Neural progenitor cell (in vitro differentiated cells): ENCODE measurements at regions not wholly inside any gene's neighbourhood (a gene's known extent, or its start where the extent isn't known, plus 50 kb on each side); places are given as distances from the start of the nearest gene placed in this dataset.

ENCODE experiments used
- DNase-seq: peaks from one replicate; pipeline ENCODE4 v3.0.0-alpha.2; 2016; ENCODE audit warnings: low spot score
- H2AFZ ChIP-seq: fragments of 200-600 bp; sonication (generic); replicated peaks from 2 replicates; pipeline ENCODE4 v1.6.1; 2016; ENCODE audit warnings: antibody characterized with exemption
- H3F3A ChIP-seq: fragments of 200-600 bp; sonication (generic); 2 replicates; pipeline ENCODE4 v1.6.1; 2016; ENCODE audit warnings: antibody characterized with exemption, low read depth
- H3K27ac ChIP-seq: fragments of 200-600 bp; sonication (generic); 2 replicates; pipeline ENCODE4 v1.5.1; 2016; ENCODE audit warnings: mild to moderate bottlenecking
- H3K27me3 ChIP-seq: fragments of 200-600 bp; sonication (generic); 2 replicates; pipeline ENCODE4 v1.6.1; 2016; ENCODE audit warnings: mild to moderate bottlenecking, moderate library complexity
- H3K36me3 ChIP-seq: fragments of 200-600 bp; sonication (generic); 2 replicates; pipeline ENCODE4 v1.5.1; 2016
- H3K4me1 ChIP-seq: fragments of 200-600 bp; sonication (generic); 2 replicates; pipeline ENCODE4 v1.6.1; 2016; ENCODE audit warnings: mixed run types
- H3K4me2 ChIP-seq: fragments of 200-600 bp; sonication (generic); 2 replicates; pipeline ENCODE4 v1.6.1; 2016
- H3K4me3 ChIP-seq: fragments of 200-600 bp; sonication (generic); 2 replicates; pipeline ENCODE4 v1.5.1; 2016
- H3K79me2 ChIP-seq: fragments of 200-600 bp; sonication (generic); 2 replicates; pipeline ENCODE4 v1.6.1; 2016; ENCODE audit warnings: low read depth
- H3K9ac ChIP-seq: fragments of 200-600 bp; sonication (generic); 2 replicates; pipeline ENCODE4 v1.6.1; 2016
- H3K9me3 ChIP-seq: fragments of 200-600 bp; sonication (generic); 2 replicates; pipeline ENCODE4 v1.5.1; 2016; ENCODE audit warnings: low read depth
- H4K20me1 ChIP-seq: fragments of 200-600 bp; sonication (generic); 2 replicates; pipeline ENCODE4 v1.6.1; 2016; ENCODE audit warnings: low read depth
- H3K27ac Mint-ChIP-seq: 3 replicates; pipeline ENCODE4 v1.8.0; 2021; ENCODE audit warnings: mixed read lengths
- H3K27me3 Mint-ChIP-seq: 2 replicates; pipeline ENCODE4 v1.8.0; 2022; ENCODE audit warnings: low read depth, mild to moderate bottlenecking, inconsistent platforms, moderate library complexity, mixed read lengths; ENCODE audit not compliant: insufficient read depth
- H3K36me3 Mint-ChIP-seq: 3 replicates; pipeline ENCODE4 v1.8.0; 2021; ENCODE audit warnings: mixed read lengths
- H3K4me1 Mint-ChIP-seq: 3 replicates; pipeline ENCODE4 v1.8.0; 2021; ENCODE audit warnings: mixed read lengths
- H3K4me3 Mint-ChIP-seq: 3 replicates; pipeline ENCODE4 v1.8.0; 2021; ENCODE audit warnings: mild to moderate bottlenecking, moderate library complexity, mixed read lengths
- H3K9me3 Mint-ChIP-seq: 3 replicates; pipeline ENCODE4 v1.8.0; 2020; ENCODE audit warnings: mixed read lengths
- CTCF ChIP-seq: fragments of 200-600 bp; sonication (generic); IDR thresholded peaks from 2 replicates; pipeline ENCODE4 v1.5.1; 2017; ENCODE audit warnings: antibody characterized with exemption, mild to moderate bottlenecking
- EZH2 ChIP-seq: fragments of 200-600 bp; sonication (generic); IDR thresholded peaks from 2 replicates; pipeline ENCODE4 v1.6.1; 2017; ENCODE audit warnings: antibody characterized with exemption, mild to moderate bottlenecking, moderate library complexity
- EZH2phosphoT487 ChIP-seq: fragments of 200-600 bp; sonication (generic); IDR thresholded peaks from 2 replicates; pipeline ENCODE4 v1.6.1; 2017; ENCODE audit warnings: antibody characterized with exemption

- Histone ChIP-seq H3K4me2 (no peak overlapping the region), H3K79me2 (no peaks in the 10 kb centered on the region), H3F3A (no peaks in the 10 kb centered on the region), H3K9ac (no peak overlapping the region), H3K27me3 (no peaks in the 10 kb centered on the region), H3K27ac (no peak overlapping the region), H3K9me3 (no peaks in the 10 kb centered on the region), H3K4me1 (no peaks in the 10 kb centered on the region), H4K20me1 (no peaks in the 10 kb centered on the region), H3K36me3 (no peaks in the 10 kb centered on the region), H2AFZ (no peak overlapping the region), H3K4me3 (no peak overlapping the region)
- no peaks in the 10 kb centered on the region for H3K9me3 Mint-ChIP-seq
- H3K4me3 Mint-ChIP-seq, result no peak overlapping the region
- TF ChIP-seq CTCF (no peak), EZH2phosphoT487 (no peak), EZH2 (no peak)
- H3K27ac Mint-ChIP-seq, result no peak overlapping the region
- no peak for DNase-seq
- H3K36me3 Mint-ChIP-seq, result no peaks in the 10 kb centered on the region
- H3K27me3 Mint-ChIP-seq, result no peaks in the 10 kb centered on the region
- no peaks in the 10 kb centered on the region for H3K4me1 Mint-ChIP-seq
Measured at GRCh38 chr14:43356979-43357545, 1150.0 kb downstream of the FSCB start.

GRCh38 chr14:43356382-43356781, 1150.7 kb downstream of the FSCB start:
- Histone ChIP-seq H3K27me3 (no peaks in the 10 kb centered on the region), H3K79me2 (no peaks in the 10 kb centered on the region), H3K9ac (no peak overlapping the region), H3K4me2 (no peak overlapping the region), H3K4me1 (no peaks in the 10 kb centered on the region), H4K20me1 (no peaks in the 10 kb centered on the region), H3K9me3 (no peaks in the 10 kb centered on the region), H3F3A (no peaks in the 10 kb centered on the region), H3K36me3 (no peaks in the 10 kb centered on the region), H3K27ac (no peak overlapping the region), H3K4me3 (no peak overlapping the region), H2AFZ (no peak overlapping the region)
- Mint-ChIP-seq H3K27me3 (no peaks in the 10 kb centered on the region), H3K36me3 (no peaks in the 10 kb centered on the region), H3K27ac (no peak overlapping the region), H3K4me1 (no peaks in the 10 kb centered on the region), H3K9me3 (no peaks in the 10 kb centered on the region), H3K4me3 (no peak overlapping the region)
- no peak for TF ChIP-seq EZH2phosphoT487
- TF ChIP-seq CTCF, result no peak
- no peak for TF ChIP-seq EZH2
- DNase-seq, result no peak

- H3K4me1 Mint-ChIP-seq, result no peaks in the 10 kb centered on the region
- Histone ChIP-seq H3F3A (no peaks in the 10 kb centered on the region), H4K20me1 (no peaks in the 10 kb centered on the region), H3K36me3 (no peaks in the 10 kb centered on the region), H3K4me3 (no peak overlapping the region), H3K79me2 (no peaks in the 10 kb centered on the region), H2AFZ (no peak overlapping the region), H3K27me3 (no peaks in the 10 kb centered on the region), H3K4me2 (no peak overlapping the region), H3K27ac (no peak overlapping the region), H3K9me3 (no peaks in the 10 kb centered on the region), H3K9ac (no peak overlapping the region), H3K4me1 (no peaks in the 10 kb centered on the region)
- H3K27ac Mint-ChIP-seq, result no peak overlapping the region
- no peak for TF ChIP-seq CTCF
- TF ChIP-seq EZH2, result no peak
- TF ChIP-seq EZH2phosphoT487, result no peak
- no peaks in the 10 kb centered on the region for H3K36me3 Mint-ChIP-seq
- H3K9me3 Mint-ChIP-seq, result peaks cover 5% of the 10 kb centered on the region
- peaks cover 2% of the 10 kb centered on the region for H3K27me3 Mint-ChIP-seq
- DNase-seq, result no peak
- H3K4me3 Mint-ChIP-seq, result no peak overlapping the region
Measured at GRCh38 chr14:43341921-43342320, 1165.2 kb downstream of the FSCB start.
